SW 1271 (cell line): ENCODE measurements at regions not wholly inside any gene's neighbourhood (a gene's known extent, or its start where the extent isn't known, plus 50 kb on each side); places are given as distances from the start of the nearest gene placed in this dataset.
"Not testable (repeated sequence)": the region's sequence is repeated elsewhere in the genome, so short reads cannot be mapped to it uniquely, and the experiment has no call there.

Experiments
- DNase-seq, 2 experiments: peaks; one replicate each; lab custom pipeline; 2025; lab: John Stamatoyannopoulos, UW

DNA sequence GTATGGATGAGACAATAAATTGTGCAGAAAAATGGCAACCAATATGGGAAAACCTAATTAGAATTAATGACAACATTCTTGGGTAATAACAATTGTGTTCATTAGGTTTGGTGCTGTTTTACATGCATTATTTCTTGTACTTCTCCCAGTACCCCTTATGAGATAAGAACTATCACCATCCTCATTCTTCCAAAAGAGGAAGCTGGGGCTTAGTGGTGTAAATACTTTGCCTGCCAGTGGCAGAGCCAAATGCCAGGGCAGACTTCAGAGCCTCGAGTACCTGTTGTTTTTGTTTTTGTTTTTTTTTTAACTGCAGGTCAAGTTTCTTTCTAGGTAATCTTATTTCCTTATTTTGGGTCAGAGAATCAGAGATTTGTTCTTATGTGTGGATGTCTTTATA, 206.4 kb downstream of the RHOU start:
- DNase-seq, result no peak

DNA sequence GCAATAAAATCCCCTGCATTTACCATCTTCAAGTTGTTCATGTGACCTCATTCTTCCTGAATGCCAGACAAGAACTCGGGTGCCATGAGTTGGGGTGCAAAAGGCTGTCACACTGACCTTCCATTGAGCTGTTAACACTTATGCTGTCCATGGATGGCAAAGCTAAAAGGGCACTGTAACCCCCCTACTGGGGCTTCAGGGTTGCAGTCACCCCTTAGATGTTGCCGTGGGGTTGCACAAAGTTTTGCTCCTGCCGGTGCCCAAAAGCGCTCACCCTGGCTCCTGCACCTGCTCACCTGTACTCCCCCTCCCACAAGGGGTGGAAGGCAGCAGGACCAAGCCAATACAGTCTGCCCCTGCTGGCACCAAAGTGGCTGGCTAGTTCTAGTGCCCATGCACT, 208.2 kb downstream of the RHOU start:
- DNase-seq, result no peak

DNA sequence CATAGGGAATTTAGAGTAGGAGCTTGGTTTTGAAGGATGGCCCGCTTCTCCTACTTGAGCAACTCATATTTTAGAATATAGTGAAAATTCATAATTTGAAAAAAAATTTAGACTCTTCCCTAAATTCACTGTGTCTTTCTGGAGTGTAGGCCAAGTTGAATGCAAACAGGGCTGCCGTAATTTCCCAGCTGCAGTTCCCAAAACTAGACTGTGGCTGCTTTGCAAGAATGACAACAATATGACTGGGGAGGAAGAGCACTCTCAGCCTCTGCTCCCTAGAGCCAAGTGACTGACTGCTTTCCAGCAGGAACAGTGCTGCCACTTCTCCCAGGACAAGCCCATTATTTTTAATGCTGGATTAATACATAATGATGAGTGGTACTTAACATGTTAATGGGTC, 209.0 kb downstream of the RHOU start:
- DNase-seq, result no peak

DNA sequence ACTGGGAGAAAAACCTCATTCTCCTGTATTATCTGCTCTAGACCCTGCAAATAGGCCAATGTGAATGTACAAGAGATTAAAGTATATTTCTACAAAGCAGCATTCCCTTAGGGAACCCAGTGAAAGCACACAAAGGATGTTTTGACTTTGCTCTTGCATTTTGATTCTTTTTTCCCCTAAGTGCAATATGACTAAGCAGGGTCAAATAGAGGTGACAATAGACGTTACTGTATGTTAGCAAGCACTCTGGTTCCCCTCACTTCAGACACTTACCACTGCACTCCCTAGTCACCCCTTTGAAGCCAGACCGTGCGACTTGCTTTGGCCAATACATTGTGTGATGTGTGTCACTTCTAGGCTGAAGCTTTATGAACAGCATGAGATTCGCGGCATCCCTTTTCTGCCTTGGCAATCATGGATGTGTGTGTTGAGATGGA, 209.7 kb downstream of the RHOU start:
- DNase-seq, result no peak

DNA sequence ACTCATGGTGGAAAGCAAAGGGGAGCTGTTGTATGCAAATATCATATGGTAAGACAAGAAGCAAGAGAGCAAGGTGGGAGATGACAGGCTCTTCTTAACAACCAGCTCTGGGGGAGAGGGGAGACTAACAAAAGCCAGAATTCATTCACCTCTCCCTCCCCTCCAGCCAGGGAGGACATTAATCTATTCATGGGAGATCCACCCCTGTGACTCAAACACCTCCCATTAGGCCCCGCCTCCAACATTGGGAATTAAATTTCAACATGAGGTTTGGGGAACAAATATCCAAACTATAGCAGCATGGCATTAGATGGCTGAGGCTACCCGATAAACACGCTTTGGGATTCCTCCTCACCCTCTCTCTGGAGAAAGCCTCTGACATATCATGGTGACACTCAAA, 210.6 kb downstream of the RHOU start:
- no peak for DNase-seq

DNA sequence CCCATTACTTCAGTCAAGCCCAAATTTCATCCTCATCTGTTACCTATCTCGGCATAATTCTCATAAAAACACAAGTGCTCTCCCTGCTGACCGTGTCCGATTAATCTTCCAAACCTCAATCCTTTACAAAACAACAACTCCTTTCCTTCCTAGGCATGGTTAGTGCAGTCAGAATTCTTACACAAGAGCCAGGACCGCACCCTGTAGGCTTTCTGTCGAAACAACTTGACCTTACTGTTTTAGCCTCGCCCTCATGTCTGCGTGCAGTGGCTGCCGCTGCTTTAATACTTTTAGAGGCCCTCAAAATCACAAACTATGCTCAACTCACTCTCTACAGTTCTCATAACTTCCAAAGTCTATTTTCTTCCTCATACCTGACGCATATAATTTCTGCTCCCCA, 214.3 kb downstream of the RHOU start:
- not testable (repeated sequence) for DNase-seq

DNA sequence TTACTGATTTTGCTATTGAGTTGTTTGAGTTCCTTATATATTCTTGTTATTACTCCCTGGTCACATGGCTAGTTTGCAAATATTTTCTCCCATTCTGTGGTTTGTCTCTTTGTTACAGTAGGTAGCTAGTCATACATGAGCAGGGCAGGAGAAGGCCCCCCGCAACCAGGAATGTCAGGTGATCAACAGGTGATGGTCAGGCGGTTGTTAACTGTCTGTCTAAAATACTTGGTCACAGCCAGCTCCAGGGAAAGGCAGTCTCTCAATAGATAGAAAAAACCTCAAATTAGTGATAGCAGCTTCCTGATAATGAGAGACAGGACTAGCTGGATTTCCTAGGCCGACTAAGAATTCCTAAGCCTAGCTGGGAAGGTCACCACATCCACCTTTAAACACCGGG, 217.9 kb downstream of the RHOU start:
- DNase-seq, result no peak

DNA sequence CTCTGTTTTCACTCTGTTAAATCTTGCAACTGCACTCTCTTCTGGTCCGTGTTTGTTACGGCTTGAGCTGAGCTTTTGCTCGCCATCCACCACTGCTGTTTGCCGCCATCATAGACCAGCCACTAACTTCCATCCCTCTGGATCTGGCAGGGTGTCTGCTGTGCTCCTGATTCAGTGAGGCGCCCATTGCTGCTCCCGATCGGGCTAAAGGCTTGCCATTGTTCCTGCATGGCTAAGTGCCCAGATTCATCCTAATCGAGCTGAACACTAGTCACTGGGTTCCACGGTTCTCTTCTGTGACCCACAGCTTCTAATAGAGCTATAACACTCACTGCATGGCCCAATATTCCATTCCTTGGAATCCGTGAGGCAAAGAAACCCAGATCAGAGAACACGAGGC, 218.5 kb downstream of the RHOU start:
- DNase-seq, result not testable (repeated sequence)

DNA sequence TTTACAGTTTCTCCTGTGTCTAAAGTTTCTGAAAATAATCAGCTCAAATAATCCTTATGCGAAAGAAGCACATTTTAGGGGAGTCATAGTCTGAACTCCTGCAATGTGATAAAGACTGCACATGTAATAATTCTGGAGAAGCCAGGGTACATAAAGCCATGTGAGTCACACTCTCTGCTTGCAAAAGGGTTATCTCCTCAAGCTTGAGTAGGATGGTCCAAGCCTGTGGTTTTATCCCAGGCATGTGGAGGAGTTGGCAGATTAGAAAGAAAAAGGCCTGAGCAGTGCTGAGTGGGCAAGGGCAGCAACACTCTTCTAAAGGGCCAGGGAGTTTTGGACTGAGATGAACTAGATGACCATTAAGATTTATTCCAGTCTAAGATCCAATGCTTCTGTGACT, 220.4 kb downstream of the RHOU start:
- no peak for DNase-seq

DNA sequence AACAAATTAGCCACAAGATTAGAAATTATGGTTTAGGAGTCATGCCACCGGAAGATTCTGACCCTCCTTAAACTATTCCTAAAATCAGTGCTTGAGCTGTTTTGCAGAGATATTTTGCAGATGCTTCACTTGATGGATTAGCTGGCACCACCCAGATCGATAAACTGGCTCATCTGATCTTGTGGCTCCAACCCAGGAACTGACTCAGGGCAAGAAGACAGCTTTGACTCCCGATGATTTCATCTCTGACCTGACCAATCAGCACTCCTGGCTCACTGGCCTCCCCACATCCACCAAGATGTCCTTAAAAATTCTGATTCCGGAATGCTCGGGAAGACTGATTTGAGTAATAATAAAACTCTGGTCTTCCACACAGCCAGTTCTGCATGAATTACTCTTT, 221.6 kb downstream of the RHOU start:
- no peak for DNase-seq

DNA sequence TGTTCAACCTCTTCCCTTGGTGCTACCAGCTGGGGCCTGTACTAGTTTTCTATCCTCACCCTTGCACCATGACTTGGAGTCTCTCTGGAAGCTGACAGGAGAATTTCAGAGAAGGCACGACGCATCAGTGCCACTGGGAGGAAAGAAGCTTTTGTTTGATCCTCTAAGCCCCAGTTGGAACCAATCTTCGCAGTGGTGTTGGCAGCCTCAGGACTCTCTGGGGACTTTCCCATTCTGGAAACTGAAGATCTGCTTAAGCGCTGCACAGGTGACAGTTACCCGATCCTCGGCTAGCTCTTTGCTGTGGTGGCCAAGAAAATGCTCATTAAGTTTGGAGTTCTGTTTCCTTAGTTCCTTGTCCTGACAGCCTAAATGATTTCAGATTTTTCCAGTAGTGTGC, 222.3 kb downstream of the RHOU start:
- no peak for DNase-seq

DNA sequence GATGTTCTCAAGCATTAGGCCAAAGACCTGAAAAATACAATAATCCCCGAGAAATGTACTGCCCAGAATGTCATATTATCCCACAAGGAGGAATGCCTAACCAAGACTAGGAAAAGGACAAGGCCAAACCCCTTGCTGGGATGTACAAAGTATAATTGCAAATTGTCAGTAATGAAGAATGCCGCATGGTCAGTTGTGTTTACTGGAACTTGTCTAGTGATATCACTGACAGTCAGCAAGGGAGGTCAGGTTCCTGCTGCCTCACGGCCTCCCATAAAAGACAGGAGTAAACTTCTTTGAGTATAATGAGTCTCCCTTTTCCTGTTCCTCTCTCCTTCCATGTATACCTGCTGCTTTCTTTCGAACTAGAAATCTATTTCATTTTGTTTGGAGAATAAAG, 222.8 kb downstream of the RHOU start:
- DNase-seq, result no peak

DNA sequence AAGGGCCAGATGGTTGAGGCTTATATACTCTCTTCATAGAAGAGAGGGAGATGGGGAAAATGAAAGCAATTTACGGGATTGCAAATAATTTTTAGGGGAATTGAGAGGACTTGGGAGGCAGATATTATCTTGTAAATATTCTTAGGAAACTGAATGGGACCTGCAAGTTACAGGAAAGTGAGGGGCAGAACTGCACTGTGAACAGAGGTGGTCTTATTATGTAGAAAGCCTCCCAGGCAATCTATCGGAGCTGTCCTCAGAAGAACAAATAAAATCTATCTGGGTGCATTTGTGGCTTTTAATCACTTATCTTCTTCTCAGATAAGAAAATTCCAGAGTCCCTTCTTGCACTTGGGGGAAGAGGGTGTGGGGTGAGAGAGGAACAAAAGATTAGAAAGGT, 223.5 kb downstream of the RHOU start:
- no peak for DNase-seq

DNA sequence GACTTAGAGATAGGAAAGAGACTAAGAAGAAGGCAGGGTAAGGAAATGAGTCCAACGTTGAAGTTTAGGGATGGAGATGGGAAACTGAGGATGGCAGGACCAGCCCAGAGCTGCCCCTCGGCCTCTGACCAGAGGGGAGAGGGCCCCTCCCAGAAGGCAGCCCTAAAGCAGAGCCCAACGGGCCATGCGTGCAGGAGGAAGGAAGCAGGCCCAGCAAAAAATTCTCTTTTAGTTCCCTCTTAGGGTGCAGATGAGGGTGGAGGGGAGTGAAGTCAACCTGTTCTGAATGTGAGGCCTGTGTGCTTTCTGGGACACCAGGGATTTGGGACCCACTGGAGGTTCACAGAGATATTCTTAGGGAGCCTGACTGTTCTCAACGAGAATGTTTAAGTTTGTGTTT, 225.4 kb downstream of the RHOU start:
- no peak for DNase-seq

DNA sequence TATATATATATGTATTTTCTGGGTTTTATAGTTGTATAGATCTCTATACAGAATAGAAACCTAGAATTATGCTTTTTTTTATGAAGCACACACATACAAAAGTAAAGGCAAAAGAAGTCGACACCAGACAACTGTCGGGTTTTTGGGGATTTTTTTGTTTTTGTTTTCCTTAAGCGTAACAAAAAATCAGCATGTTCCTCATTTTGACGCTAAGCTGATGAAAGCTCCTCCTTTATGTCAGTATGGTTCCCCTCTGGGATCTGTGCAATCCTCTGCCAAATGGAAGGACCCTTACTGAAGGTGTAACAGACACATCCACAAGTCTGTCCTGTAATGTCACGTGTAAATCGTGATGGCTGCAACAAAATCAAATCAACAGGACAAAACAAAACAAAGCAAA, 226.2 kb downstream of the RHOU start:
- DNase-seq, result no peak

DNA sequence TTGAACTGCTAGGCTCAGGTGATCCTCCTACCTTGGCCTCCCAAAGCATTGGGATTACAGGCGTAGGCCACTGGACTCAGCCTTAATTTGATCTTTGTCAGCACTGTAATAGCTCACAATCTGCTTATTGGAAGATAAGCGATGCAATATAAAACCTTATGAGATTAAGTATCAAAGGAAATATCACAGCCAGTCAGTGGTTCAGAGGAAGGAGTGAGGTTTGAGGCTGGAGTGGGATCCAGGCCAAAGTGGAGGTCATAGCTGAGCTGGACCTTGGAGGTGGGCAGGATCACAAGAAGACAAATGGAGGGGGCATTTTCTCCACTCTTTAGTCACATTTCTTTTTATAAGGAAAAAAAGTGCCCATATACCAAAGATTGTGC, 228.5 kb downstream of the RHOU start:
- no peak for DNase-seq

DNA sequence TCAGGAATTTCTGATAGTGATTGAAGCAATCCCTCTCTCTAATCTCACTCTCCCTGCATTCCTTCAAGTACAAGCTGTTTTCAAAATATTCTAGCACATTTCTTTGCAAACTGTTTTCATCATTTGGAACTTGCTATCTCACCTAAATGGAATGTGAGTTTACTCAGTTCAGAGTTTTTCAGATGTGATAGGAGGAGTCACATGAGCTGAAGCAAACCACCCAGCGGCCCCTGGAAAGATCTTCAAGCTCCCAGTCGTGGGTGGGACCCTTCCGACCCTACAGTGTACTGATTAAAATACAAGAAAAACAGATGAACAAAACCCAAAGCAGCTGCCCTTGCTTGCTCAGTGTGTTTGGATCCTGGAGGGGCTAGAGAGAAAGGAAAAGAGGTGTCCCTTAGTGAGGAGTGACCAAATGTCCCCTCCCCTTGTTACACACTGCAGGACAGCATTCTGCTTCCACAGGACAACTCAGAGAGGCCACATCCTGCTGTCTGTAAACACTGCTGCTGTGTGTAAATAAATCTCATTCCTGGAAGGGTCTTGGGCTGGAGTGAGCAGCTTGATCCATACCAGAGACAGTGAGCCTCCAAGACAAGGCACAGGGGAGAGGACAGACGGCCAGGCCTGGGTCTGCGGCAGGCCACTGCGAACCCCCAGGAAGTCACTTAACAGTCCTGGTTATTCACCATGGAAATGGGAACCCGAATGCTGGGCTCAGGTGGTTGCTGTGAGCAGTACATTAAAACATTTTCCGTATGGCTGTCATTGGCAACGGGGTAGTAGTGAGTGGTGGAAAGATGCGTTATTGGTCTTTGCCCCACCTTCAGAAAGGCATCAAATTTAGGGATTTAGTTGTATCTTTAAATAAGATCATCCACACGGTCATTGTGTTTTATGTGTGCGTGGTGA, 229.2 kb downstream of the RHOU start:
- DNase-seq, result peak in 1 of 2 experiments; percentile 46

DNA sequence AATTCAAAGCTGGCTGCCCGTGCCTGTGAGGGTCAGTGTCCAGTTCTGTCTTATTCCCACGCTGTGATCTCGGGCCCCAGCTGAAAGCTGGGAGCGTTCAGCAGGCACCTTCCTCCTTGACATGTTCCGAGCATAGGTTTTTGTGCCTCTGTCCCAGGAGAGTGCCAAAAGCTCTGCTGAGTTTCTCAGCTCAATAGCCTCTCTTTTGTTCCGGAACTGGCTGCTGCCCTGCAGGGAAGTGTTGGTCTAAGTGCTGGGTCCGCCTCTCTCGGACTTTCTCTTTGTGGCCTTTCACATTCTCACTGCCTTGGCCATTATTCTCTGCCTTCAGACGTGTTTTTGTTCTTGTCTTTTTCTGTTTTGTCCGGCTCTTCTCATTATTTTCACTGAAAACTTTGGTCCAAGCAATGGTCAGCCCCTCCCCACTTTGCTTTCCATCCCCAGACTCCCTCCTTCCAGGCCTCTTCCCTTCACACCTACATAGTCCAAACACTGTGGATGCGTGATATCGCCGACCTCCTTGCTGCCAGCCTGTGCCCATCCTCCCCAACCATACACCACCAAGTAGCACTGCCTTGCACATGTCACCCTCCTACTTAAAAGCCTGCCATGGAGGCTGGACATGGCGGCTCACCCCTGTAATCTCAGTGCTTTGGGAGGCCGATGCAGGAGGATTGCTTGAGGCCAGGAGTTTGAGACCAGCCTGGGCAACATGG, 233.8 kb downstream of the RHOU start:
- no peak for DNase-seq

DNA sequence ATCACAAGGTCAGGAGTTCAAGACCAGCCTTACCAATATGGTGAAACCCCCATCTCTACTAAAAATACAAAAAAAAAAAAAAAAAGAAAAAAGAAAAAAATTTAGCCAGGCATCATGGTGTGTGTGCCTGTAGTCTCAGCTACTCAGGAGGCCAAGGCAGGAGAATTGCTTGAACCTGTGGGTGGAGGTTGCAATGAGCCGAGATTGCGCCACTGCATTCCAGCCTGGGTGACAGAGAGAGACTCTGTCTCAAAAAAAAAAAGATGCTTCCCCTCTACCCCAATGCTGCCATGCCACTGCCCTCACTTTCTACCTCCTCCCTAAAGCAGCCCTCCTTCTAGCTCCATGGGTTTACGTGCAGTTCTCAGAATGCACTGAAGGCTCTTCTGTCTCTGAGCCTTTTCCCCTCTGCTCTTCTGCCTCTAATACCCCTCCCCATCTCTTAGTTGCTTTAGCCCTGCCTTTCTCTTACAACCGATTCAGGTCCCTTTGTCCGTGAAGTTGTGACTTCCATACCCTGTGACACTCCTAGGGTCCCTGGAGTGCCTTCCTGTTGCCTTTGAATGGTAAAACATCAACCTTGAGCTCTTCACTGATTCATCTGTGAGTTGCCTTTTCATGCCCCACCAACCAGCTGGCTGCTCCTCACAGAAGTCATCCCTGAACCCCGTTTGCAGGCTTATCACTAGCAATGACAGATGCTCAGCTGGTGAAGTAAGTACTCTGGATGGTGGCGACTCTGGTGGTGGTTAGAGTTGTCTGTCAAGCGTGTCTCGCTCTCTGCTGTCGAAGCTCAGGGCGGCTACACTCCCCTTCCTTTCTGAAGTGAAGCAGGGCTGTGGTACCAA, 234.9 kb downstream of the RHOU start:
- no peak for DNase-seq

DNA sequence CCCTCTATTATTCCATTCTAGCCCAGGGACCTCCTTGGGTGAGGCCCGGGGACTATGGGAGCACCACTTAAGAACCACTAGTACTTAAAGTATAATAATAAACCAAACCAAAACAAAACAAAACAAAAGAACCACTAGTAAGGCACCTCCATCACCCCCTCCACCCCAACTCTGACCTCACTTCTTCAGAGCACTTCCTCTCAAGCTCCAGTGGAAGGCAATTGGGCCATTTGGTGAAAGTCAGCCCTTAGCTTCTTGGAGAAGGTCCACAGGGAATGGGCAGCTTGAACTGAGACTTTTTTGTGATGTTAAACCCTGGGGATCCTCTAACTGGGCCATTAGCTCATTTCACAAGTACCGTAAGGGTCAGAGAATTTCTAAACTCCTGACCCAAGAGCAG, 237.3 kb downstream of the RHOU start:
- no peak for DNase-seq

DNA sequence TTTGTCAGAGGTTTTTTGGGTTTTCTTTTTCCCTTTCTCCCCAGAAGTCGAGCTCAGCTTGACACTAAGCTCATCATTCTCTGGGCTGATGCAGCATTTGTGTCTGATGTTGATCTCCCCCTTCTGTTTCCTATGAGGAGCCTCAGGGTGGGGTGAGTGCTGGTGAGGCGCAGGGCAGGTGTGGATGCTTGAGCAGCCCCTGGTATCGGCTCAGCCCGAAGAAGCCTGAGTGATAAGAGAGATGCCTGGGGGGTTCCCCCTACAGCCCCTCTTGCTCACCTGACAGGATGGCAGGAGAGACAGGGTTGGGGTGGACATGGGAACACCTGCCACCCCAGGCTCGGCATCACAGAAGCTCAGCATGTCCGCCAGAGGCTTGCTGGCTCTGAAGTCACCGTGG, 239.0 kb downstream of the RHOU start:
- DNase-seq, result no peak

DNA sequence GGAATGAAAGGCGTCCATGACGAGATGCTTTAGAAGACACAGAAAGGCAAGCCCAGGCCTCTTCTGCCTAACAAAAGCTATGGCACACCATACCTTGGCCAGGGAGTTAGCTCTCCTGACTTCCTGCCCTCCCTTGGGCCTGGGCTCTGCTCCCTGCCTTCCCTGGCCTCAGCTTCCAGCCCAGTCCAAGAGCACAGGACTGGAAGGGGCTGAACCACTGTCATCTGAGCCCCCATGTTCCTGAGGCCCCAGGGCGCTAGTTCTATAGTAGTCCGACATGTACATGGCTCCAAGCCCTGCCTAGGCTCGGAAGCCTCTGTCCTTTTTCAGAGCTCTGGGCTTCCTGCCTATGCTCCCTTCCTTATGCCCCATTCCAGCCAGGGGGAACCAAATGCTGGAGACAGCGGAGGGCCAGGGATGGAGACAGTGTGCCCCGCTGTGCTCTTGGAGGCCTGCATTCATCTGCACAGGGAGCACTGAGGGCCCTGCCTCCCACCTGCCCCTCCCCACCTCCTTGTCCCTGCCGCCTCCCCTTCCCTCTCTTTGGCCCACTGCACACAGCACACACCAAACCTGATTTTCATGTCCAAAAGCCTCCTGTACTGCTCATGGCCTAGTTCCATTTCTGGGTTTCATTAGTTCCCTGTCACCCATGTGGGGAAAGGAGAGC, 240.1 kb downstream of the RHOU start:
- no peak for DNase-seq
